ENCODE measurements at regions not wholly inside any gene's neighbourhood (a gene's known extent, or its start where the extent isn't known, plus 50 kb on each side); places are given as distances from the start of the nearest gene placed in this dataset.

DNA sequence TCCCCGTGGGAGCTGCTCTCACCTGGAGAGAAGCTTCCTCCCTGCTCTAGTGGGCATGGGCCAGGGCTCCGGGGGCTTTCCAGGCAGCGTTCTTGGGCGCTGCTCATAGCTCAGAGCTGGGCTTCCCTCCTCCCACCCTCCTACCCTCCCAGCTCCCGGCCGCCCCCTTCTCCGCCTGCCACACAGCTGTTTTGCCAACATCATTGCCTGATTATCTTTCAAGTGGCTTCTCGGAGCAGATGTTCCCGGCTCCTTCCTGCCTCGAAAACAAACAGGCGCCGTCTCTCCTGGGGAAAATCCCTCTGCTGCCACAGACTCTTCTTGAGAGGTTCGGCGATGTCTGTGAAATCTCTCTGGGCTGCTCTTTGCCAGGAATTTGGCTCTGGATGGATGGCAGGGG, 195.6 kb downstream of the RPLP1 start:
- Histone ChIP-seq H3K4me1 (ENCODE audit: insufficient read depth, low read length) (peaks cover 14% of the 10 kb centered on the region), H3K27me3 (ENCODE audit: insufficient read depth, low read length) (peaks cover 5% of the 10 kb centered on the region), H3K4me3 (ENCODE audit: low read length) (no peak overlapping the region), H3K9me3 (ENCODE audit: low read depth, low read length) (no peaks in the 10 kb centered on the region)

DNA sequence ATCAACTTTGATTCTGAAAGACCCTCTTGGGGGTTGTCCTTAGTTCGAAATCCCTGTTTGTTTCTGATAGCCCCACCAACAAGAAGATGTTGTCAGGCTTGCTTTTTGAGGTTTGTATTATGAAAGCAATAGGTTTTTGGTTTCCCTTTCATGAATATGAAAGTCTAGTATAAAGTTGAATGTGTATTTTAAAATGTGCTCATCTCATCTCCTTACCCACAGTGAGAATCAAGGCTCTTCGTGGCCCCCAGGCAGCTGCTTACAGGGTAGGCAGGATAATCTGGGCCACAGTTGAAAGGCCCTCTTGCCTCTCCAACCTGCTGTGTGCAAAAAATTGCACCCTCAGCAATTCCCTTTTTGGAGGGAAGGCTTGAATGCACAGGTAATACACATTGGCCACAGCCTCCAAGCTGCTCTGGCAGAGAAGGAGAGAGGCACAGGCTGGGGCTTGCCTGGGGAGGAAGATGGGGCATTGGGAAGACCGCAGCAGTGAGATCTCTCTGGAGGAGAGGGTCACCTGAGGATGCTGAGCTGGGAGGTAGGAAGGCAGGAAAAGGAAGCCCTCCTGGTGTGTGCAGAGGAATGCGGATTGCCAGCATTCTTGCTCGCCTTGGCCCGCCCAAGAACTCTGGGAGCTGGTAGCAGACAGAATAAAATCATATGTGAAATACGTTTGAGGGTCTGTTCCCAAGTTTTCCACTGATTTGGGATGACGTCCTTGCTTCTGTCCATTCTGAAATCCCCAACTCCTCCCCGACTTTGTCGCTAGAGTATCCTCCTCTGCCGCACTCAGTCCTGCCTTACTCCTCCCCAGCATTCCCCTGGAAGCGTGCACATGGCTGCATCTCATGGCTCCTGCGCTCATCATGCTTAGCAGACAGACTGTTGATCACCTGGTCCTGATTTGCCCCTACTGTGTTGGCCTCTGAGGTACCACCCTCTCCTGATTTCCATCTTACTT, 196.4 kb downstream of the RPLP1 start:
- H3K9me3 ChIP-seq (ENCODE audit: low read depth, low read length) = no peaks in the 10 kb centered on the region
- H3K4me3 ChIP-seq (ENCODE audit: low read length) = no peak overlapping the region
- peaks cover 21% of the 10 kb centered on the region for H3K4me1 ChIP-seq (ENCODE audit: insufficient read depth, low read length)
- peaks cover 5% of the 10 kb centered on the region for H3K27me3 ChIP-seq (ENCODE audit: insufficient read depth, low read length)

DNA sequence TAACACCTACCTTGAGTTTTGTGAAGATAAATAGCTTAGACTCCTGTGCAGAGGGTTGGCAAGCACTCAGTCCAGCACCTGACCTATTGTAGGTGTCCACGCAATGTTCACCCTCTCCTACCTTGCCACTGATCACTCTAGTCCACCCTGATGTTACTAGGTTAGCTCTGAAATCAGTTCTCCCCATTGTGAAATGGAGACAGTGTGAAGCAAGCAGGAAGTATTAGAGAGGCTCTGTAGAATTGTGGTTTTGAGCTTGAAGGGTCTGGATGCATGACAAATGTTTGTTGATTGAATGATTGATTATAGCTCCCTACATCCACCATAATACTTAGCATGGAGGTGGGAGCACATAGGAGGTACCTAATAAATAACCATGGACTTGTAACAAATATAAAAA, 199.7 kb downstream of the RPLP1 start:
- H3K4me1 ChIP-seq (ENCODE audit: insufficient read depth, low read length) = peaks cover 21% of the 10 kb centered on the region
- peaks cover 5% of the 10 kb centered on the region for H3K27me3 ChIP-seq (ENCODE audit: insufficient read depth, low read length)
- H3K9me3 ChIP-seq (ENCODE audit: low read depth, low read length) = no peaks in the 10 kb centered on the region
- H3K4me3 ChIP-seq (ENCODE audit: low read length) = no peak overlapping the region

DNA sequence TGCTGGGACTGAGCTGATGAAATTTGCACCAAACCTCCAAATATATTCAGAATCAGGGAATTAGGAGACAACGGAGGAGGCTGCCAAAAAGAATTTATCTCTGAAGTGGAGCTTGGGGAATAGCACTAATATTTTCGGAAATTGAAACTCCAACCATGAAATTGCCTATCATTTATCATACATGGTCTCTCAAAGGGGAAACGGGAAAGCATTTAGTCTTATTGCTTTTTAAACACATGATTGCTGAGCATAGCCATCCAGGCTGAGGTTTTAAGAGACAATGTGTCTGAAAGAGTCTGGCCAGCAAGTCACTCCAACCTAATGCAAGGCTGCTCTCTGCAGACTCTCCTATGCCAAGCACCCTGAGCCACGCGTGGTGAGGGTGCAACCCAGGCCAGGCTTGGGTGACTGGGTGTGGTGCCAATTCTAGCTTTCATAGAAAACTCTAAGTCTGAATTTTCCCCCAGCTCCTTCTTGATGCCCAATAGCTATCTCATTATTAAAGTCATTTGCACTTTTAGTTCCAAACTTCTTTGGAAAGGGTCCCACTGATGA, 200.2 kb downstream of the RPLP1 start:
- H3K9me3 ChIP-seq (ENCODE audit: low read depth, low read length) = no peaks in the 10 kb centered on the region
- H3K4me3 ChIP-seq (ENCODE audit: low read length) = no peak overlapping the region
- peaks cover 5% of the 10 kb centered on the region for H3K27me3 ChIP-seq (ENCODE audit: insufficient read depth, low read length)
- H3K4me1 ChIP-seq (ENCODE audit: insufficient read depth, low read length) = peaks cover 21% of the 10 kb centered on the region

DNA sequence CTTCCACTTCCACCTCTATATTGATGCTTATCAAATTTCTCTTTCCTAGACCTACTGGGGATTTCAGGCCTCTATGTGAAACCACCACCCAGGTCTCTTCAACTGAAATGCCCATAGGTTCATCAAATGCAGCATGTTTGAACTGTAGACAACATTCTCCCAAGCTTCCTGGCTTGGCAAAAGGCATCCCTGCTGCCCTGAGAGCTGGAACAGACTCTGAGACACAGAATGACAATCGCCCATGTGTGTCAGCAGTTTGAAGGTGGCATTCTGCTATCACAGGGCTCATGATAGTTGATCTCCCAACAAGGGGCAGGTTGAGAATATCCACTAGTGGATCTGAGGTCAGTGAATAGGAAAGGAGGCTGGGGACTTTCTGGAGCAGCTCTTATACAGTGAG, 200.7 kb downstream of the RPLP1 start:
- Histone ChIP-seq H3K4me1 (ENCODE audit: insufficient read depth, low read length) (peaks cover 21% of the 10 kb centered on the region), H3K27me3 (ENCODE audit: insufficient read depth, low read length) (peaks cover 5% of the 10 kb centered on the region), H3K4me3 (ENCODE audit: low read length) (no peak overlapping the region), H3K9me3 (ENCODE audit: low read depth, low read length) (no peaks in the 10 kb centered on the region)

DNA sequence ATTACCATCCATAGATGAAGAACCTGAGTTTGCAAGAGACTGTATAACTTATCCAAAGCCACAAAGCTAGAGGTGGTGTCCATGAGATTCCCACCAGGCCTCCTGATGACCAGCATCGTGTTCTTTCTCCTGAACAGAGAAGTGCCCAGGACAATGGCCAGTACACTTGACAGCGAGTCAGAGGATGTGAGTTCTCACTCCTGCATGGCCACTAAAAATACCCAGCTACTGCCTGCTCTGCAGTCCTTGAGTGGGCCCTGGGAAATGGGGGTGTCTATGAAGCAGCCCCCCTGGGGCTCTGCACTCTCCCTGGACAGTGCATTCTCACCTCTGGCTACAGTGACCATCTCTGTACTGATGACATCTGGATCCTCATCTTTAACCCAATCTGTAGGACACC, 201.2 kb downstream of the RPLP1 start:
- H3K4me1 ChIP-seq (ENCODE audit: insufficient read depth, low read length) = peaks cover 21% of the 10 kb centered on the region
- H3K27me3 ChIP-seq (ENCODE audit: insufficient read depth, low read length) = peaks cover 5% of the 10 kb centered on the region
- H3K9me3 ChIP-seq (ENCODE audit: low read depth, low read length) = no peaks in the 10 kb centered on the region
- no peak overlapping the region for H3K4me3 ChIP-seq (ENCODE audit: low read length)

DNA sequence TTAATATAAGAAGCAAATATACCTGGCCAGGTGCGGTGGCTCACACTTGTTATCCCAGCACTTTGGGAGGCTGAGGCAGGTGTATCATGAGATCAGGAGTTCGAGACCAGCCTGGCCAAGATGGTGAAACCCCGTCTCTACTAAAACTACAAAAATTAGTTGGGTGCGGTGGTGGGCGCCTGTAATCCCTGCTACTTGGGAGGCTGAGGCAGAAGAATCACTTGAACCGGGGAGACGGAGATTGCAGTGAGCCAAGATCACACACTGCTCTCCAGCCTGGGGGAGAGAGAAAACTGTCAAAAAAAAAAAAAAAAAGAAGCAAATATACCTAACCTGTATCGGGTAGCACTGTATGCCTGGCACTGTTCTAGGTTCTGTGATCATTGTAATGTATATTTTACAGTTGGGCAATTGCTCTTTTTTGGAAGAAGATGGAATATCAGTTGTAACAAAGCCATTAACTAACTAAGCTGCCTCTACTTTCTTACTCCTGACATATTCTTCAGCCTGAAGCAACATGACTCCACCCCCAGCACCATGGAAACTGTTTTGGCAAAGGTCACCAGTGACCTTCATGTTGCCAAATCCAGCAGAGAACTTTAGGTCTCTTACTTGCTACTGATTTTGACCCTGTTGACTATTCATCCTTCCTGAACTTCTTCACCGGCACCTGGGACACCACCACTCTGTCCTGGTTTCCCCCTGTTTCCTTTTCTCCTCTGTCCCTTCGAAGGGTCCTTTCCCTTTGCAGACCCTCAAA, 203.8 kb downstream of the RPLP1 start:
- Histone ChIP-seq H3K4me3 (ENCODE audit: low read length) (no peak overlapping the region), H3K9me3 (ENCODE audit: low read depth, low read length) (no peaks in the 10 kb centered on the region), H3K4me1 (ENCODE audit: insufficient read depth, low read length) (peaks cover 35% of the 10 kb centered on the region), H3K27me3 (ENCODE audit: insufficient read depth, low read length) (peaks cover 1% of the 10 kb centered on the region)

DNA sequence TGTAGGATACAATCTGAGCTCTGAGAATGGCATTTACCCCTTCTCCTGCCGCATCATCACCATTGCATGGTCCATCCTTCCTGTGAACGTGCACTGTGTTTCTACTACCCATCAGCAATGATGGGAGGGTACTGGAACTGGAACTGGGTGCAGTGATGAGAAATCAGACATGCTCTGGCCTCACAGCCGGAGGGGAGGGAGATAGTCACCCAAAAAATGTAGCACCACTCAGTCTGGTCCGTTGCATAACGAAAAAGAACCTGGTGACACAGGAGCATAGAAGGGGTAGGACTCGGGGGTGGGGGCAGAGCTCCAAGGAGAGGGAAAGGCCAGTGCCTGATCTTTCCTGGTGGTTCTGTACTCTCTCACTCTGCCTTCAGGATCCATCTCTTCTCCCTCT, 205.0 kb downstream of the RPLP1 start:
- H3K9me3 ChIP-seq (ENCODE audit: low read depth, low read length) = no peaks in the 10 kb centered on the region
- peaks cover 27% of the 10 kb centered on the region for H3K4me1 ChIP-seq (ENCODE audit: insufficient read depth, low read length)
- H3K4me3 ChIP-seq (ENCODE audit: low read length) = no peak overlapping the region
- H3K27me3 ChIP-seq (ENCODE audit: insufficient read depth, low read length) = no peaks in the 10 kb centered on the region

DNA sequence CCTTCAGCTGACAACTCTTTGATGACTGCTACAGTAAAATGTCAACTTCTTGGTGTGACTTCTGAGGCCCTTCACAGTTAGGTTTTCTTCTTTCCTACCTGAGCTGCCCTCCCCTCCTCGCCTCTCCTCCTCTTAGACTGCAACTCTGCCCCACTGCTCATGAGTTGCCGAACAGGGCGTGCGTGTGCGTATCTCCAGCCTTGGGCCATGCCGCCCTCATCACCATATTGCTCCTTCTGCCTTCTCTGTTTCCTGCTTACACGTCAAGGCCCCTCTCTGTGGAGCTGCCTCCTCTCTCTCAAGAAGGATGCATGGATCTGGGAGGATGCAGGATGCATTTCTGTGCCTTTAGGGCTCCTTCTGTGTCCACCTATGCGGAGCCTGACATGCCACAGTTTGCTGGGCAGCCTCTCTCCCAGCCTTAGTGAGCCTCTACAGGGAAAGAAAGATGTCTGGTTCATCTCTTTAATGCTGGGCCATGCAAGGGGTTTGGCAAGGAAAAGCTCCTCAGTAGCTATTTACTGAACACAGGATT, 205.9 kb downstream of the RPLP1 start:
- Histone ChIP-seq H3K4me1 (ENCODE audit: insufficient read depth, low read length) (peaks cover 19% of the 10 kb centered on the region), H3K9me3 (ENCODE audit: low read depth, low read length) (no peaks in the 10 kb centered on the region), H3K4me3 (ENCODE audit: low read length) (no peak overlapping the region), H3K27me3 (ENCODE audit: insufficient read depth, low read length) (no peaks in the 10 kb centered on the region)

DNA sequence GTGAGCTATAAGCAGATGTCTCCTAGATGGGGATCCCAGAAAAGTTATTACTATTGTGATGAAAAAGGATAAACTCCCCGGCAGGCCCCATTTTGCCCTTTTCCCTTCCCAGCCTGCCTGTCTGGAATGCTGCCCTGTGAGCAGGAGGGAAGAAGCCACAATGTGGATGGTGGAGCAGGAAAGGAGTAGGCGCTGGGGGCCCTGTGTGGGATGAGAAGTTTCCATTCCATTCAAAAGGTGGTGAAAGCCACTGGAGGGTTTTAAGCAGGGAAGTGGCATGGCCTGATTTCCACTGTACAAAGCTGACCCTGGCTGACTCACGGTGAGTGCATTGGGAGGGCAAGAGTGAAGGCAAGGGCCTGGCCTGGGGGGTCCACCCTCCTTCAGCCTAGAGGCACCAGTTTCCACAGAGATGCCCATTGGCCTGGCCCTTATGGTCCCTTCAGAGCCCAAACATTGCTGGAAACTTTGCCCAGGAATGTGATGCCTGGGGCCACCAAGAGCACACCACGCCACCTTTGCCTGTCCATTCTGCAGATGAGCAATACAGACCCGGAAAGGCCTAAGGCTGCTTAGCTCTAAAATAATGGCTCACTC, 206.9 kb downstream of the RPLP1 start:
- peaks cover 14% of the 10 kb centered on the region for H3K4me1 ChIP-seq (ENCODE audit: insufficient read depth, low read length)
- no peak overlapping the region for H3K4me3 ChIP-seq (ENCODE audit: low read length)
- no peaks in the 10 kb centered on the region for H3K9me3 ChIP-seq (ENCODE audit: low read depth, low read length)
- H3K27me3 ChIP-seq (ENCODE audit: insufficient read depth, low read length) = no peaks in the 10 kb centered on the region

DNA sequence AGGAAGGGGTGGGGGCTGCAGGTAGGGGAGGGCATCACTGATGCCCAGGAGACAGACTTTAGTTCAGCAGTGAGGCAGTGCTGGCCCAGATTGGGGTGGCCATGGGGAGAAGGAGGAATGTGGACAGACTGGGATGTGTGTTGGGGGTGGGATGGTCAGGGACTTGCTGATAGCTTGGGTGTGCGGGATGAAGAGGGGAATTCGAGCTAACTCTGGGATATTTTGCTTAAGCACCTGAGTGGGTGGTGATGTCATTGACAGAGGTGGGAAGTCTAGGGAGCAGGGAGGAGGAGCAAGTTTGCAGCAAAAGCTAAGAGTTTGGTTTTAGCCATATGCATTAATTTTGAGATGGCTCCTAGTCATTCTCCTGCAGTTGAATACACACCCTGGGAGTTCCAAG, 207.5 kb downstream of the RPLP1 start:
- H3K9me3 ChIP-seq (ENCODE audit: low read depth, low read length) = no peaks in the 10 kb centered on the region
- no peak overlapping the region for H3K4me3 ChIP-seq (ENCODE audit: low read length)
- no peaks in the 10 kb centered on the region for H3K27me3 ChIP-seq (ENCODE audit: insufficient read depth, low read length)
- peaks cover 17% of the 10 kb centered on the region for H3K4me1 ChIP-seq (ENCODE audit: insufficient read depth, low read length)

DNA sequence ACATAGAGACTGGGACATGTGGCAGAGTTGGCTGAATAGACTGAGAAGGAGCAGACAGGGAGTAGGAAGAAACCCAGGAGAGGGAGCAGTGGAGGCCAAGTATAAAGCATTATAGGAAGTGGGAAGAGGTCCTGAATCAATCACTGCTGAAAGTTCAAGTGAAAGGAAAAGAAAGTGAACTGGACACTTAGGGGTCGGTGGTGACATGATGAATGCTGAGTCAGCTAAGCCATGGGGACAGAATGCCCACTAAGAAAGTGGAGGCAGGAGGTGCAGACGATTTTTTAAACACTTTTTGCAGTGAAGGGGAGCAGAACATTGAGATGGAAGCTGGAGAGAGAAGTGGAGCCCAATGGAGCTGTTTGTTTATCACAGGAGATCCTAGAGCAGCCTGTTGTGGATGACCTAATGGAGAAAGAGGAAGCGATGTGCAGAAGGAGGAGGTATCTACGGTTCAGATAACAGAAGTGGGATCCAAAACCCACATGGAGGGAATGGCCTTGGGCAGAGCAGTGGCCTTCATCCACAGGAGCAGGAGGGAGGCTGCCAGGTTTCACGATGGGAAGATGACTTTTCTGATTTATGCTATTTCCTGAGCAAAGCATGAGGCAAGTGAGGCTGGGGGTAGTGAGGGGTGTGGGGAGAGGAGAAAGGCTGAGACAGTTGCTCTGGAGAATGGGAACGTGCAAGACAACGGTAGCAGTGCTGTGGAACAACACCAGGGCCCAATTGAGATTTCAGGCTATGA, 208.2 kb downstream of the RPLP1 start:
- peaks cover 24% of the 10 kb centered on the region for H3K4me1 ChIP-seq (ENCODE audit: insufficient read depth, low read length)
- no peaks in the 10 kb centered on the region for H3K27me3 ChIP-seq (ENCODE audit: insufficient read depth, low read length)
- no peaks in the 10 kb centered on the region for H3K9me3 ChIP-seq (ENCODE audit: low read depth, low read length)
- no peak overlapping the region for H3K4me3 ChIP-seq (ENCODE audit: low read length)

DNA sequence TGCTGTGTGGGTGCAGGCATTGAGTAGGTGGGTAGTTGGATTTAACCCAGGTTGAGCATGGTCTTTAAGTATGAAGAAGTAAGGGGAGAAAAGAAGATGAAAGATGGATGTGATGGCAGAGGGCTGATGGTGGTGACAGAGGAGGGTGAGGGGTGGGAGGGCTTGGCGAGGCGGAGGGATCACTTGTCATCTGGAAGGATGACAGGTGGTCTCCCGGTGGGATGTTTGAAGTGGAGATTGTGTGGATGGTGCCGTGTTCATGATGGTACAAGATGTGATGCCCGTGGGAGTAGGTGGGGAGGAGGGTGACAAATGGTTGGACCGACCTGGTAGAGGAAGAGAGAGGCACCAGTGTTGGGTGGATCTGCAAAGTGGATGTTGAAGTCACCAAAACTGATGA, 208.8 kb downstream of the RPLP1 start:
- Histone ChIP-seq H3K27me3 (ENCODE audit: insufficient read depth, low read length) (no peaks in the 10 kb centered on the region), H3K4me1 (ENCODE audit: insufficient read depth, low read length) (peaks cover 30% of the 10 kb centered on the region), H3K9me3 (ENCODE audit: low read depth, low read length) (no peaks in the 10 kb centered on the region), H3K4me3 (ENCODE audit: low read length) (no peak overlapping the region)

DNA sequence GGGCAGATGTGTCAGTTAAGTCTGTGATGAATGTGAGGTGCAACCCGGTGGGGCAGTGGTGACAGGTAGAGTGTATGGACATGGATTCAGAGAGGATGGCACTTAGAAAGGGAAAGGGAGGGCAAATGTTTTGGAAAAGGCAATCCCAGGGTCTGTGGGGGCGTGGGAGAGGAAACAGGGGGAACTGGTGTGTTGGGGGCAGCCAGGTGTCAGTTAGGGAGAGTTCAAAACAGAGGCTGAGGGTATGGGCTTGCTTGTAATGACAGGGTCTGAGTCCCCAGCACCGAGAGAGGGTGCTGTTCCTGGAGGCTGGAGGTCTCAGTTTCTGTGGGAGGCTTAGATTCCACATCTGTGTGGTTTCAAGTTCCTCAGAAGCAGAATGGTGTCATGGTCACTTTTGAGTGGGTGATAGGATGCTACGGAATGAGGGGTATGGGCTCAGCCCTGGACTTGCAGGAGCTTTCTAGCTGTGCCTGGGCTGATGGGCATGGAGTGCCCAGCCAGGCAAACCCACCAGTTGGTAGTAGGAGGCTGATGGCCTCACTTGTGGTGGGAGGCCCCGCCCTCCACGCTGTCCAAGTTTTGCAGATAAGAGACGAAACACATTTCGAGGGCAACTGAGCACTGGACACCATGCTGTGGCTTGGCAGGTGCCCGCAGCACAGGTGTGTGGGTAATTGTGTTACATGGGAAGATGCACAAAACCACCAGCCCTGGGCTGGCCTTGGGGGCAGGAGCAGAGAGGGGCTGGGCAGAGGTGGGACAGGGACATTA, 209.4 kb downstream of the RPLP1 start:
- Histone ChIP-seq H3K4me1 (ENCODE audit: insufficient read depth, low read length) (peaks cover 36% of the 10 kb centered on the region), H3K4me3 (ENCODE audit: low read length) (no peak overlapping the region), H3K9me3 (ENCODE audit: low read depth, low read length) (no peaks in the 10 kb centered on the region), H3K27me3 (ENCODE audit: insufficient read depth, low read length) (no peaks in the 10 kb centered on the region)
